Left lung (tissue), 4 donors: ENCODE measurements at regions not wholly inside any gene's neighbourhood (a gene's known extent, or its start where the extent isn't known, plus 50 kb on each side); places are given as distances from the start of the nearest gene placed in this dataset.

Experiments
- ATAC-seq: fragments of 200-7000 bp; cut with Tn5 transposase; one replicate; pipeline ENCODE4 v1.9.1; 2020; ENCODE audit warnings: moderate library complexity
- DNase-seq, 4 donors: peaks; one replicate each; pipeline ENCODE4 v3.0.0-alpha.2; 2013 to 2020
- H3K27ac ChIP-seq, 2 donors: fragments of 200-600 bp; sonication (generic) in 1 of 2; one replicate each; pipeline versions ENCODE4 v1.5.0 to v1.8.0; 2020 to 2021
- H3K27me3 ChIP-seq, 2 donors: fragments of 200-600 bp; sonication (generic) in 1 of 2; one replicate each; pipeline versions ENCODE4 v1.5.0 to v1.8.0; 2020 to 2021
- H3K36me3 ChIP-seq, 2 donors: fragments of 200-600 bp; sonication (generic) in 1 of 2; one replicate each; pipeline versions ENCODE4 v1.5.0 to v1.8.0; 2020 to 2021
- H3K4me1 ChIP-seq, 2 donors: fragments of 200-600 bp; one replicate each; pipeline ENCODE4 v1.8.0; 2021
- H3K4me3 ChIP-seq, 2 donors: fragments of 200-600 bp; sonication (generic) in 1 of 2; one replicate each; pipeline versions ENCODE4 v1.5.0 to v1.8.0; 2020 to 2021; ENCODE audit warnings: mild to moderate bottlenecking in 1 of 2
- H3K9me3 ChIP-seq, 2 donors: fragments of 200-600 bp; sonication (generic) in 1 of 2; one replicate each; pipeline versions ENCODE4 v1.5.0 to v1.8.0; 2020 to 2021
- intact Hi-C, 2 donors: fragments of 100-400 bp; cut with DNase I; formaldehyde crosslinking; loops; one replicate each; pipeline versions ENCODE4 v1.11.2 to v1.14.2; 2022
- TF ChIP-seq, protein P1 (sequence below), 2 donors: fragments of 200-600 bp; sonication (generic) in 1 of 2; IDR thresholded peaks; one replicate each; pipeline versions ENCODE4 v1.5.0 to v1.8.0; 2021; ENCODE audit warnings: antibody characterized with exemption in 2 of 2
- donor health status: DM: no; HTN: yes; CAD: no.
- donor health status: DM: no; HTN: no; CAD: no.

DNA sequence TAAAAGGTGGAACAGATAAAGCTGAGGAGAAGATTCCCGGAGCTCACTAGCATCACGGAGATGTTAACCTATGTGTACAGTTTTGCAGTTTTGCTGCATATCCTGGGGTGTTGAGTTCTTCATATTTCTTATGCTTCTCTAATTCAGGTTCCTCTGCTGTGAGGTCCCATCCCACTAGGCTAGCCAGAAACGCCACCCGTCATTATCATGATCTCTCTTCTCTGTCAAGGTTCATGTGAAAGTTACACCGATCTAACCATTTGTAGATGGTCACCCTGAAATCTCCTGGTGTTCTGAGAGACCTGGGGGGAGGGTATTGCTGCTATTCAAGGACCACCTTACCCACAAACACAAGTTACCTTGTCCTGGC lies 136.3 kb downstream of the CCDC71L start:
- TF ChIP-seq, protein P1, sequence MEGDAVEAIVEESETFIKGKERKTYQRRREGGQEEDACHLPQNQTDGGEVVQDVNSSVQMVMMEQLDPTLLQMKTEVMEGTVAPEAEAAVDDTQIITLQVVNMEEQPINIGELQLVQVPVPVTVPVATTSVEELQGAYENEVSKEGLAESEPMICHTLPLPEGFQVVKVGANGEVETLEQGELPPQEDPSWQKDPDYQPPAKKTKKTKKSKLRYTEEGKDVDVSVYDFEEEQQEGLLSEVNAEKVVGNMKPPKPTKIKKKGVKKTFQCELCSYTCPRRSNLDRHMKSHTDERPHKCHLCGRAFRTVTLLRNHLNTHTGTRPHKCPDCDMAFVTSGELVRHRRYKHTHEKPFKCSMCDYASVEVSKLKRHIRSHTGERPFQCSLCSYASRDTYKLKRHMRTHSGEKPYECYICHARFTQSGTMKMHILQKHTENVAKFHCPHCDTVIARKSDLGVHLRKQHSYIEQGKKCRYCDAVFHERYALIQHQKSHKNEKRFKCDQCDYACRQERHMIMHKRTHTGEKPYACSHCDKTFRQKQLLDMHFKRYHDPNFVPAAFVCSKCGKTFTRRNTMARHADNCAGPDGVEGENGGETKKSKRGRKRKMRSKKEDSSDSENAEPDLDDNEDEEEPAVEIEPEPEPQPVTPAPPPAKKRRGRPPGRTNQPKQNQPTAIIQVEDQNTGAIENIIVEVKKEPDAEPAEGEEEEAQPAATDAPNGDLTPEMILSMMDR (IDR thresholded peaks at IDR 0.05), result no peak
- no peak for DNase-seq
- H3K27me3 ChIP-seq, result no peaks in the 10 kb centered on the region
- no peaks in the 10 kb centered on the region for H3K36me3 ChIP-seq
- no peaks in the 10 kb centered on the region for H3K4me1 ChIP-seq
- H3K27ac ChIP-seq, result no peak overlapping the region
- no peak for ATAC-seq
- no peaks in the 10 kb centered on the region for H3K9me3 ChIP-seq
- intact Hi-C loops, result no loop called here
- H3K4me3 ChIP-seq, result no peak overlapping the region

DNA sequence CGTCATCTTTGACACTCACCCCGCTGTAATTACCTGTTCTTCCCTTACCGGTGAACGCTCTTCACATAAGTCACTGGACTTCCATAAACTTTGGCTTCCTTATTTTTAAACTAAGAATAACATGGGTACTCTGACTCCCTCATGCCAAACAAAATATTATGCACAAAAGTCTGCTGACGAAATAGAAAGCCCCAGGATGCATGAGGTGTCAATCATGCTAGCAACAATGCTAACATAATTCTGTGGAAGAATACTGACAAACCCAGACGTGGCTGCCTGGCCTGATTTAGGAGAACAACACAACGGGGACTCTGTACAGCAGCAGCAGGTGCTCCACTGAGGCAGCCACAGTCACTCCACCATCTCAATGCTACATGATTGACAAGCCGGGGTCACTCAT lies 137.5 kb downstream of the CCDC71L start:
- Histone ChIP-seq H3K36me3 (no peaks in the 10 kb centered on the region), H3K9me3 (no peaks in the 10 kb centered on the region), H3K4me3 (no peak overlapping the region), H3K27me3 (no peaks in the 10 kb centered on the region), H3K4me1 (no peaks in the 10 kb centered on the region), H3K27ac (no peak overlapping the region)
- TF ChIP-seq, protein P1 (IDR thresholded peaks at IDR 0.05), result no peak
- intact Hi-C loops, result no loop called here
- ATAC-seq (no peak), DNase-seq (no peak)

DNA sequence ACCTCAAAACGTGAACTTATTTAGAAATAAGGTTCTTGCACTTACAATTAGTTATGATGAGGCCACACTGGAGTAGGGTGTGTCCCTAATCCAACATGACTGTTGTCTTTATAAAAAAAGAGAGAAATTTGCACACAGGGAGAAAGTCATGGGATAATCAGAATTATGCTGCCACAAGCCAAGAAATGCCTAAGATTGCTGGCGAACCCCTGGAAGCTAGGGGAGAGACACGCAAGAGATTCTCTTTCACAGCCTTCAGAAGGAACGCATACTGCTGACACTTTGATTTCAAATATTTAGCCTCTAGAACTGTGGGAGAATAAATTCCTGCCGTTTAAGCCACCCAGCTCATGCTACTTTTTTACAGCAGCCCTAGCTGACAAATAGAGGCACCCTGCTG lies 138.3 kb downstream of the CCDC71L start:
- ATAC-seq, result no peak
- TF ChIP-seq, protein P1 (IDR thresholded peaks at IDR 0.05), result no peak
- no peak for DNase-seq
- H3K4me1 ChIP-seq, result no peaks in the 10 kb centered on the region
- H3K27me3 ChIP-seq, result no peaks in the 10 kb centered on the region
- no peaks in the 10 kb centered on the region for H3K9me3 ChIP-seq
- no peaks in the 10 kb centered on the region for H3K36me3 ChIP-seq
- no peak overlapping the region for H3K27ac ChIP-seq
- no peak overlapping the region for H3K4me3 ChIP-seq
- intact Hi-C loops, result no loop called here

DNA sequence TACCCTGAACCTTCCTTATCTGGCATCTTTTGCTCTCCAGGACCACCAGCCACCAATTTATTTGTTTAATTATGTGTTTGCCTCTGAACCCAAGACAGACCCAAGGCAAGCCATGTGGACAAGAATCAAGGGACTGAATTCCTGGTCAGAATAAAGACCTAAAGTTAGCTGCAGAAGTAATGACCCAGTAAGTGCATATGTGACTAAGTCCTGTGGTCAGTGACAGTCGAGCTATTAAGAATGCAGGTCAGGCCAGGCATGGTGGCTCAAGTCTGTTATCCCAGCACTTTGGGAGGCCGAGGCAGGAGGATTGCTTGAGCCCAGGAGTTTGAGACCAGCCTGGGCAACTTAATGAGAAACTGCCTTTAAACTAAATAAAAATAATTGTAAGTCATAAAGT lies 139.4 kb downstream of the CCDC71L start:
- ATAC-seq (no peak), DNase-seq (no peak)
- no peaks in the 10 kb centered on the region for H3K9me3 ChIP-seq
- TF ChIP-seq, protein P1 (IDR thresholded peaks at IDR 0.05), result no peak
- no peaks in the 10 kb centered on the region for H3K4me1 ChIP-seq
- no peaks in the 10 kb centered on the region for H3K36me3 ChIP-seq
- H3K27ac ChIP-seq, result no peak overlapping the region
- intact Hi-C loops, result no loop called here
- no peaks in the 10 kb centered on the region for H3K27me3 ChIP-seq
- no peak overlapping the region for H3K4me3 ChIP-seq

DNA sequence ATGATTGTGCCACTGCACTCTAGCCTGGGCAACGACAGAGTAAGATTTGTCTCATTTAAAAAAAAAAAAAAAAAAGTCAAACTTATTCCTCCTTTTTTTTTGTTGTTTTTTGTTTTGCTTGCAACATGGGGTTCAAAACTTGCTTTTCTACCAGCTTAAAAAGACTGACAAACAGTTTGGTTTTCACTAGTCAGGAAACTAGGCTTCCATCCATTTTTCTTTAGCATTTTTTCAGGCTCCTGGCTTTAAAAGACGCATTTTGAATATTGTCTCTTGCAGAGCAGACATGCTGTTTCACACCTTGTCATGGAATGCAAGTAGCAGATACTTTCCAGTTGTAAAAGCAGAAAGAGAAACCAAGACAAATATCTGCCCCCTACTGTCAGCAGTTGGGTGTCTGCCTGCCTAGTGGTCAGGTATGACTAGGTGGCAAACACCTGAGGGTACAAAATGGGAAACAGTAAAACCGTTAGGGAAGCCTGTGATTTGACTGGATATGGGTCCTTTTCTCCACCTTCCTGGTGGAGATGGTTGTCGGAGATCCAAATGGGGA lies 139.9 kb downstream of the CCDC71L start:
- H3K27ac ChIP-seq, result no peak overlapping the region
- TF ChIP-seq, protein P1 (IDR thresholded peaks at IDR 0.05), result no peak
- no peaks in the 10 kb centered on the region for H3K27me3 ChIP-seq
- no peak overlapping the region for H3K4me3 ChIP-seq
- no peaks in the 10 kb centered on the region for H3K4me1 ChIP-seq
- intact Hi-C loops, result no loop called here
- H3K36me3 ChIP-seq, result no peaks in the 10 kb centered on the region
- DNase-seq, result no peak
- no peaks in the 10 kb centered on the region for H3K9me3 ChIP-seq
- peak; percentile 19 for ATAC-seq
